ENCODE measurements at regions not wholly inside any gene's neighbourhood (a gene's known extent, or its start where the extent isn't known, plus 50 kb on each side); places are given as distances from the start of the nearest gene placed in this dataset.

DNA sequence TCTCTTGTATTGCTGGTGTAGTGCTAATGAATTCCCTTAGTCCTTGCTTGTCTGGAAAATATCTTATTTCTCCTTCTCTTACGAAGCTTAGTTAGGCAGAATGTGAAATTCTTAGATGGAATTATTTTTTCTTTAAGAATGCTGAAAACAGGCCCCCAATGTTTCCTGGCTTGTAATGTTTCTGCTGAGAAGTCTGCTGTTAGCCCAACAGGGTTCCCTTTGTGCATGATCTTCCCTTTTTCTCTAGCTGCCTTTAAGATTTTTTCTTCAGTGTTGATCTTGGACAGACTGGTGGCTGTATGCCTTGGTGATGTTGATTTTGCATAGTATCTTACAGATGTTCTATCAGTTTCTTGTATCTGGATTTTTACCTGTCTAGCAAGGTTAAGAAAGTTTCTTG is 191.3 kb upstream of the DMRTA1 start:
- no peak for DNase-seq (ENCODE audit: low read depth, low spot score)
- Histone ChIP-seq H3K27ac (ENCODE audit: low read depth, low read length) (no peak overlapping the region), H3K79me2 (ENCODE audit: insufficient read depth, low read length) (no peaks in the 10 kb centered on the region), H3K9ac (ENCODE audit: low read length) (no peak overlapping the region), H3K4me1 (ENCODE audit: control insufficient read depth in 1 of 2, insufficient read depth in 2 of 2, low read length in 2 of 2) (peaks cover 0 to 4% of the 10 kb centered on the region in 2 experiments; a peak in 1 of 4 replicates), H3K27me3 (ENCODE audit: insufficient read depth, low read length) (no peaks in the 10 kb centered on the region), H3K4me3 (replicated peaks in 1 of 2; ENCODE audit: low read depth in 1 of 2, low read length in 2 of 2) (no peak overlapping the region), H3K9me2 (ENCODE audit: insufficient read depth) (no peaks in the 10 kb centered on the region), H3K36me3 (ENCODE audit: control insufficient read depth in 1 of 2, insufficient read depth in 2 of 2, low read length in 2 of 2) (no peaks in the 10 kb centered on the region), H4K20me1 (ENCODE audit: insufficient read depth) (no peaks in the 10 kb centered on the region), H3K4me2 (ENCODE audit: low read length) (no peak overlapping the region), H3K9me3 (ENCODE audit: control insufficient read depth in 1 of 2, insufficient read depth in 1 of 2, low read depth in 1 of 2, low read length in 2 of 2) (no peaks in the 10 kb centered on the region), H2AFZ (ENCODE audit: low read depth, low read length, poor library complexity, severe bottlenecking) (no peak overlapping the region)
- BruUV-seq (replicated peaks), result no TSS peak
- intact Hi-C loops (cut with micrococcal nuclease), result no loop called here
- TF ChIP-seq MAX (IDR thresholded peaks at IDR 0.05) (no peak), JUND (IDR thresholded peaks at IDR 0.05) (no peak), EZH2phosphoT487 (IDR thresholded peaks at IDR 0.05; ENCODE audit: borderline replicate concordance) (no peak), SIN3A (IDR thresholded peaks at IDR 0.05; ENCODE audit: low read depth) (no peak), YY1 (IDR thresholded peaks at IDR 0.05; ENCODE audit: extremely low read depth, insufficient replicate concordance, low read depth, low read length) (no peak), EGR1 (IDR thresholded peaks at IDR 0.05; ENCODE audit: low read depth) (no peak), POLR2A (IDR thresholded peaks at IDR 0.05; ENCODE audit: borderline replicate concordance, extremely low read depth, insufficient read depth, insufficient read length) (no peak), ELF1 (IDR thresholded peaks at IDR 0.05; ENCODE audit: borderline replicate concordance, low read depth) (no peak), TCF7L2 (IDR thresholded peaks at IDR 0.05; ENCODE audit: borderline replicate concordance, extremely low read depth, insufficient read depth, insufficient read length) (no peak), ZFX (IDR thresholded peaks at IDR 0.05) (no peak), ATF3 (IDR thresholded peaks at IDR 0.05) (no peak), ZNF274 (IDR thresholded peaks at IDR 0.05; ENCODE audit: low read depth, low read length) (no peak), SRF (IDR thresholded peaks at IDR 0.05; ENCODE audit: low read depth) (no peak), CBX3 (IDR thresholded peaks at IDR 0.05; ENCODE audit: low read depth) (no peak), FOSL1 (IDR thresholded peaks at IDR 0.05; ENCODE audit: low read depth) (no peak)
- TF ChIP-seq, protein P1, sequence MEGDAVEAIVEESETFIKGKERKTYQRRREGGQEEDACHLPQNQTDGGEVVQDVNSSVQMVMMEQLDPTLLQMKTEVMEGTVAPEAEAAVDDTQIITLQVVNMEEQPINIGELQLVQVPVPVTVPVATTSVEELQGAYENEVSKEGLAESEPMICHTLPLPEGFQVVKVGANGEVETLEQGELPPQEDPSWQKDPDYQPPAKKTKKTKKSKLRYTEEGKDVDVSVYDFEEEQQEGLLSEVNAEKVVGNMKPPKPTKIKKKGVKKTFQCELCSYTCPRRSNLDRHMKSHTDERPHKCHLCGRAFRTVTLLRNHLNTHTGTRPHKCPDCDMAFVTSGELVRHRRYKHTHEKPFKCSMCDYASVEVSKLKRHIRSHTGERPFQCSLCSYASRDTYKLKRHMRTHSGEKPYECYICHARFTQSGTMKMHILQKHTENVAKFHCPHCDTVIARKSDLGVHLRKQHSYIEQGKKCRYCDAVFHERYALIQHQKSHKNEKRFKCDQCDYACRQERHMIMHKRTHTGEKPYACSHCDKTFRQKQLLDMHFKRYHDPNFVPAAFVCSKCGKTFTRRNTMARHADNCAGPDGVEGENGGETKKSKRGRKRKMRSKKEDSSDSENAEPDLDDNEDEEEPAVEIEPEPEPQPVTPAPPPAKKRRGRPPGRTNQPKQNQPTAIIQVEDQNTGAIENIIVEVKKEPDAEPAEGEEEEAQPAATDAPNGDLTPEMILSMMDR (IDR thresholded peaks at IDR 0.05 in 2 of 3, conservative IDR thresholded peaks at IDR 0.05 in 1 of 3; ENCODE audit: borderline replicate concordance in 1 of 3, insufficient read depth in 1 of 3, low read depth in 2 of 3, low read length in 2 of 3), result no peak
- TF ChIP-seq, protein P2, sequence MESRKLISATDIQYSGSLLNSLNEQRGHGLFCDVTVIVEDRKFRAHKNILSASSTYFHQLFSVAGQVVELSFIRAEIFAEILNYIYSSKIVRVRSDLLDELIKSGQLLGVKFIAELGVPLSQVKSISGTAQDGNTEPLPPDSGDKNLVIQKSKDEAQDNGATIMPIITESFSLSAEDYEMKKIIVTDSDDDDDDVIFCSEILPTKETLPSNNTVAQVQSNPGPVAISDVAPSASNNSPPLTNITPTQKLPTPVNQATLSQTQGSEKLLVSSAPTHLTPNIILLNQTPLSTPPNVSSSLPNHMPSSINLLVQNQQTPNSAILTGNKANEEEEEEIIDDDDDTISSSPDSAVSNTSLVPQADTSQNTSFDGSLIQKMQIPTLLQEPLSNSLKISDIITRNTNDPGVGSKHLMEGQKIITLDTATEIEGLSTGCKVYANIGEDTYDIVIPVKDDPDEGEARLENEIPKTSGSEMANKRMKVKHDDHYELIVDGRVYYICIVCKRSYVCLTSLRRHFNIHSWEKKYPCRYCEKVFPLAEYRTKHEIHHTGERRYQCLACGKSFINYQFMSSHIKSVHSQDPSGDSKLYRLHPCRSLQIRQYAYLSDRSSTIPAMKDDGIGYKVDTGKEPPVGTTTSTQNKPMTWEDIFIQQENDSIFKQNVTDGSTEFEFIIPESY (IDR thresholded peaks at IDR 0.05; ENCODE audit: extremely low read depth, insufficient replicate concordance, low read length), result no peak
- TF ChIP-seq, protein P3, sequence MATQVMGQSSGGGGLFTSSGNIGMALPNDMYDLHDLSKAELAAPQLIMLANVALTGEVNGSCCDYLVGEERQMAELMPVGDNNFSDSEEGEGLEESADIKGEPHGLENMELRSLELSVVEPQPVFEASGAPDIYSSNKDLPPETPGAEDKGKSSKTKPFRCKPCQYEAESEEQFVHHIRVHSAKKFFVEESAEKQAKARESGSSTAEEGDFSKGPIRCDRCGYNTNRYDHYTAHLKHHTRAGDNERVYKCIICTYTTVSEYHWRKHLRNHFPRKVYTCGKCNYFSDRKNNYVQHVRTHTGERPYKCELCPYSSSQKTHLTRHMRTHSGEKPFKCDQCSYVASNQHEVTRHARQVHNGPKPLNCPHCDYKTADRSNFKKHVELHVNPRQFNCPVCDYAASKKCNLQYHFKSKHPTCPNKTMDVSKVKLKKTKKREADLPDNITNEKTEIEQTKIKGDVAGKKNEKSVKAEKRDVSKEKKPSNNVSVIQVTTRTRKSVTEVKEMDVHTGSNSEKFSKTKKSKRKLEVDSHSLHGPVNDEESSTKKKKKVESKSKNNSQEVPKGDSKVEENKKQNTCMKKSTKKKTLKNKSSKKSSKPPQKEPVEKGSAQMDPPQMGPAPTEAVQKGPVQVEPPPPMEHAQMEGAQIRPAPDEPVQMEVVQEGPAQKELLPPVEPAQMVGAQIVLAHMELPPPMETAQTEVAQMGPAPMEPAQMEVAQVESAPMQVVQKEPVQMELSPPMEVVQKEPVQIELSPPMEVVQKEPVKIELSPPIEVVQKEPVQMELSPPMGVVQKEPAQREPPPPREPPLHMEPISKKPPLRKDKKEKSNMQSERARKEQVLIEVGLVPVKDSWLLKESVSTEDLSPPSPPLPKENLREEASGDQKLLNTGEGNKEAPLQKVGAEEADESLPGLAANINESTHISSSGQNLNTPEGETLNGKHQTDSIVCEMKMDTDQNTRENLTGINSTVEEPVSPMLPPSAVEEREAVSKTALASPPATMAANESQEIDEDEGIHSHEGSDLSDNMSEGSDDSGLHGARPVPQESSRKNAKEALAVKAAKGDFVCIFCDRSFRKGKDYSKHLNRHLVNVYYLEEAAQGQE (IDR thresholded peaks at IDR 0.05; ENCODE audit: low read depth), result no peak
- no peak for ATAC-seq
- RAD21 ChIA-PET (ENCODE audit: low non-redundant PET in 1 of 2, low total read pairs in 2 of 2, uncharacterized antibody in 2 of 2, unreplicated experiment in 2 of 2), result no interaction called here
- CTCF ChIA-PET, result interaction anchor here (1.2 kb wide), 1 partner anchor 11 kb away, joined by 4 read pairs; no protein-coding TSS in a partner anchor
- POLR2A ChIA-PET, result interaction anchor here (0.8 kb wide), 1 partner anchor 11 kb away, joined by 3 read pairs; no protein-coding TSS in a partner anchor
